Body of pancreas (tissue), 4 donors: ENCODE measurements at regions not wholly inside any gene's neighbourhood (a gene's known extent, or its start where the extent isn't known, plus 50 kb on each side); places are given as distances from the start of the nearest gene placed in this dataset.

Experiments
- ATAC-seq: fragments of 150-250 bp; one replicate; pipeline ENCODE4 v1.9.1; 2016
- DNase-seq, 4 donors: peaks; one replicate each; pipeline ENCODE4 v3.0.0-alpha.2; 2019
- H3K27ac ChIP-seq, 4 donors: fragments of 200-600 bp; sonication (generic); 1 replicate in 3 of 4; 2 replicates in 1 of 4; pipeline versions ENCODE4 v1.5.1 to v1.6.1; 2016 to 2019; ENCODE audit warnings: mild to moderate bottlenecking in 1 of 4, mixed read lengths in 1 of 4, moderate library complexity in 1 of 4
- H3K27me3 ChIP-seq, 2 donors: fragments of 200-600 bp; sonication (generic); one replicate each; pipeline ENCODE4 v1.6.0; 2016; ENCODE audit warnings: mild to moderate bottlenecking in 1 of 2
- H3K36me3 ChIP-seq, 2 donors: fragments of 200-600 bp; sonication (generic); replicated peaks in 1 of 2; 2 replicates each; pipeline ENCODE4 v1.5.1; 2016; ENCODE audit warnings: low read depth in 2 of 2; ENCODE audit not compliant: insufficient read depth in 1 of 2
- H3K4me1 ChIP-seq: fragments of 200-600 bp; sonication (generic); one replicate; pipeline ENCODE4 v1.6.0; 2016
- H3K4me3 ChIP-seq, 2 donors: fragments of 200-600 bp; sonication (generic); 1 replicate in 1 of 2; 2 replicates in 1 of 2; pipeline ENCODE4 v1.5.1; 2016 to 2019
- H3K9me3 ChIP-seq, 3 donors: fragments of 200-600 bp; sonication (generic); 1 replicate in 2 of 3; 2 replicates in 1 of 3; pipeline ENCODE4 v1.5.1; 2016
- CTCF ChIP-seq, 7 experiments: fragments of 450-650 bp in 4 of 7; fragments of 200-600 bp in 3 of 7; sonication (generic) in 3 of 7; IDR thresholded peaks; one replicate each; pipeline ENCODE4 v1.5.1; 2016 to 2019; ENCODE audit warnings: antibody characterized with exemption in 7 of 7
- POLR2A ChIP-seq, 3 donors: fragments of 450-650 bp; IDR thresholded peaks; one replicate each; pipeline ENCODE4 v1.6.1; 2016; ENCODE audit warnings: antibody characterized with exemption in 3 of 3, mild to moderate bottlenecking in 2 of 3
- WGBS, 2 donors: methylation state at CpG; one replicate each; pipeline ENCODE4 v1.1.5; 2017; 5-methylcytosine and 5-hydroxymethylcytosine counted together
- intact Hi-C: fragments of 100-400 bp; cut with DNase I; formaldehyde crosslinking; loops from one replicate; pipeline ENCODE4 v1.15.1; 2023

DNA sequence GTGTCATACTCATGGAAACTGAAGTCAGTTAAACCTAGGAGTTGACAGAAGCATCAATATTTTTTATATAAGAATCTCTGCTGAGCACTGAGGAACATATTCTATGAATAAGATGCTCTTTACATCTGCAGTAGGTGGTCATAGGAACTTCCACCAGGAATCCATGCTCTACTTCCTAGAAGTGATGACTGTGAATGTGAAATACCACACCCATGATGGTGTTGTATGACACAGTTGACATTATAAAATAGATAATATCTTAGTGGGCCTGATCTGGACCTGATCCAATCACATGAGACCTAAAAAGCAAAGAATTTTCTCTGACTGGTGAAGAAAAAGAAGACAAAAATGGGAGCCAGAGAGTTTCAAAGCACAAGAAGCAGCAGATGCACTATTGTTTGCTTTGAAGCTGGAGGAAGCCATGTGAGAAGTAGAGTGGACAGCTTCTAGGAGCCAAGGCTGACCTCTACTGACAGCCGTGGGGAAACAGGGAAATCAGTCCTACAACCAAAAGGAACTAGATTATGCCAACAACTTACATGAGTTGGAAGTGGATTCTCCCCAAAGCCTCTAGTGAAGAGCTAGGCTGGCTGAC lies 68.6 kb upstream of the HS3ST1 start:
- ATAC-seq (no peak), DNase-seq (no peak)
- Histone ChIP-seq H3K36me3 (no peaks in the 10 kb centered on the region), H3K4me3 (no peak overlapping the region), H3K27me3 (no peaks in the 10 kb centered on the region), H3K27ac (no peak overlapping the region), H3K4me1 (no peaks in the 10 kb centered on the region), H3K9me3 (no peaks in the 10 kb centered on the region)
- WGBS, 2 donors: 57 to 75% methylated on average over 1 of the region's 1 CpG
- intact Hi-C loops: no loop called here
- no peak for TF ChIP-seq POLR2A (IDR thresholded peaks at IDR 0.05)
- TF ChIP-seq CTCF (IDR thresholded peaks at IDR 0.05): no peak

DNA sequence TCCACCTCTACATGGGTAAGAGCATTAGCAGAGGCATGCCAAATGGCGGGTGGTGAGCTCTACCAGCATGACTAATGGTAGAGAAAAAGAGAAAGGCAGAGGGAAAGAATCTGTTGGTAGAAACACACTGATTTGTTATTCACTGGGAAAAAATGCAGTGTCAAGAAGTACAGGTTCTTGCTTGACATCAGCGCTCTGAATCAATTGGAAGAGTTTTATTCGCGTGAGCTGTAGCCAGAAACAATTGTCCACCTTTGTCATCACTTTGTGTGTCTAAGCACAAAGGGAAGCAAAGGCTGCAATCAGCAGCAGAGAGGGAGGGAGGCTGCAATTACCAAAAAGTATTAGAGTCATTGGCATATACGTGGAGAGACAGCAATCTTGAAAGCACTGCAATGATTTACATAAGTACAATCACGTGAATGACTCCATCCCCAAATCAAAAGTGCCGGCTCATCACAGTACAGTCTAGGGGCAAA lies 67.7 kb upstream of the HS3ST1 start:
- H3K4me3 ChIP-seq: no peak overlapping the region
- no peaks in the 10 kb centered on the region for H3K9me3 ChIP-seq
- TF ChIP-seq POLR2A (IDR thresholded peaks at IDR 0.05) (no peak), CTCF (IDR thresholded peaks at IDR 0.05) (no peak)
- H3K27ac ChIP-seq: no peak overlapping the region
- no peaks in the 10 kb centered on the region for H3K27me3 ChIP-seq
- intact Hi-C loops: no loop called here
- 60 to 71% methylated on average over 7 of the region's 7 CpGs for WGBS, 2 donors
- no peaks in the 10 kb centered on the region for H3K4me1 ChIP-seq
- DNase-seq (no peak), ATAC-seq (no peak)
- no peaks in the 10 kb centered on the region for H3K36me3 ChIP-seq

GRCh38 chr4:11495818-11496217 lies 67.1 kb upstream of the HS3ST1 start:
- no peak overlapping the region for H3K4me3 ChIP-seq
- TF ChIP-seq POLR2A (IDR thresholded peaks at IDR 0.05) (no peak), CTCF (IDR thresholded peaks at IDR 0.05) (no peak)
- DNase-seq (no peak), ATAC-seq (no peak)
- H3K36me3 ChIP-seq: no peaks in the 10 kb centered on the region
- H3K4me1 ChIP-seq: no peaks in the 10 kb centered on the region
- H3K27ac ChIP-seq: no peak overlapping the region
- H3K27me3 ChIP-seq: no peaks in the 10 kb centered on the region
- no peaks in the 10 kb centered on the region for H3K9me3 ChIP-seq
- intact Hi-C loops: no loop called here
- WGBS, 2 donors: 57 to 62% methylated on average over 2 of the region's 2 CpGs

DNA sequence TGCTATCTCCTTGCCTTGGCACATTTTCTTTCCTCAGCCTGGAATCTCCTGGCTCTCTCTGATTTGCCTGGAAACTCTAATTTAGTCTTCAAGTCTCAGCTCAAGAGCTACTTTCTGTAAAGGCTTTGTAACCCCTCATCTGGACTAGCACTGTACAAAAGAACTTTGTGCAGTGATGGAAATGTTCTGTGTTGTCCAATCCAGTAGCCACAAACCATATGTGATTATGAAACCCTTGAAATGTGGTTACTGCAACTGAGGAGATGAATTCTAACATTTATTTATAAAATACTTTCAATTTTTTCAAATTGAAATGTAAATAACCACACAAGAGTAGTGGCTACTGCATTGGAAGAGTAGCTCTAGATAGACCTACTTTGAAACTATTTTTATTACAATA lies 66.6 kb upstream of the HS3ST1 start:
- Histone ChIP-seq H3K27ac (no peak overlapping the region), H3K4me1 (no peaks in the 10 kb centered on the region), H3K9me3 (no peaks in the 10 kb centered on the region), H3K27me3 (no peaks in the 10 kb centered on the region), H3K36me3 (no peaks in the 10 kb centered on the region), H3K4me3 (no peak overlapping the region)
- intact Hi-C loops: no loop called here
- no peak for DNase-seq
- TF ChIP-seq POLR2A (IDR thresholded peaks at IDR 0.05) (no peak), CTCF (IDR thresholded peaks at IDR 0.05) (no peak)
- ATAC-seq: no peak

DNA sequence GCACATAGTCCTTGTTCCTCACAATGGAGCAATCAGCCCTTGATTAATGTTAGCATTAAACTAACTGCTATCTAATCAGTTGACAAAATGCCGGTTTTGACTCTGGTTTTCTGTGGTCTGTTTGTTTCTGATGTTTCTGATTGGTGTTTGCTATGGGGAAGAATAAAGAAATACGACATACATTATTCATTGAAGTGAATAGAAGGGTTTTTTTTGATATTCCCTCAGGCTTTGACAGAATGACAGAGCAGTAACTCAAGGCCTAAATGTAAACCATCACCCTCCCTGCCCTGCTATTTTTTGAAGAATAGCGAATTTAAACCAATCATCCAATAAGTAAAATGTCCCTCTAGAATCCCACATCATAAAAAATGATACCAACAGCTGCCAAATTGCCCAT lies 65.5 kb upstream of the HS3ST1 start:
- intact Hi-C loops: no loop called here
- no peaks in the 10 kb centered on the region for H3K4me1 ChIP-seq
- 29 to 38% methylated on average over 3 of the region's 3 CpGs for WGBS, 2 donors
- DNase-seq (no peak), ATAC-seq (no peak)
- no peaks in the 10 kb centered on the region for H3K9me3 ChIP-seq
- no peak overlapping the region for H3K27ac ChIP-seq
- no peak for TF ChIP-seq POLR2A (IDR thresholded peaks at IDR 0.05)
- no peak for TF ChIP-seq CTCF (IDR thresholded peaks at IDR 0.05)
- H3K4me3 ChIP-seq: no peak overlapping the region
- H3K36me3 ChIP-seq: no peaks in the 10 kb centered on the region
- H3K27me3 ChIP-seq: no peaks in the 10 kb centered on the region
